HG02885 (cell line): ENCODE measurements at regions not wholly inside any gene's neighbourhood (a gene's known extent, or its start where the extent isn't known, plus 50 kb on each side); places are given as distances from the start of the nearest gene placed in this dataset.
"Not testable (repeated sequence)": the region's sequence is repeated elsewhere in the genome, so short reads cannot be mapped to it uniquely, and the experiment has no call there.

ENCODE experiments used
- ATAC-seq: cut with Tn5 transposase; IDR thresholded peaks from one replicate; pipeline ENCODE4 v1.9.1; 2021; ENCODE audit warnings: mild to moderate bottlenecking; ENCODE audit not compliant: unreplicated experiment, poor library complexity

DNA sequence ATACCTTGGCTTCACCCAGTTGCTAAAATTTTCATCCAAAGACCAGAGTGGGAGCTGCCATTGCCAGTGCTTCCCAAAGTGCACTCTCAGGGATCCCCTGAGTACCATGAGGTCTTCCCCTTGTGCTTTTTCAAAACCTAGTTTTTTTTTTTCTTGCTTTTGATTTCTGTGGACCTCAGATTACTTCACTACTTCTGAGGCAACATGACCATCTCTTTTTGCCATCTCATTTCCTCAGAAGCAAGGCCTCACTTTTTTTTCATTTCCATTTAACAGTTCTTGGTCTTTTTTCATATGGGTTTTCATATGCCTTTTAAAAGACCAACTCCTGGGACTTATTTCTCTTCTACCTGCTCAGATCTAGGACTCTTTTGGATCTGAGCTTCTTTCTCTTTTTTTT, 64.1 kb upstream of the MMS22L start:
- ATAC-seq = no peak

DNA sequence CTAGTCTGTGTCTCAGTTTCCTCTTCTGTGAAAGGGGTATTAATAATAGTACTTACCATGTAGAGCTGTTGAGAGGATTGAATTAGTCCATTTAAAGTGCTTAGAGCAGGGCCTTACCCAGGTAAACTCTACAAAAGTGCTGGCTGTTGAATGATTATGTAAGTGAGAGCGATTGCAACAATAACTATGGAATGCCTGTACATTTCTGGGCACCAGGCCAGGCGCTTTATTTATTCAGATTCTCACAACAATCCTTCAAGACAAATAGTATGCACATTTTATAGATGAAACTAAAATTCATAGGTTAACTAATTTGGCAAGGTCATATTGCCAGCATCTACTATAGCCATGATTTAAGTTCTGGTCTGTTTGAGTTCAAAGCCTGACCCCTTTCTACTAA, 78.3 kb upstream of the MMS22L start:
- no peak for ATAC-seq

DNA sequence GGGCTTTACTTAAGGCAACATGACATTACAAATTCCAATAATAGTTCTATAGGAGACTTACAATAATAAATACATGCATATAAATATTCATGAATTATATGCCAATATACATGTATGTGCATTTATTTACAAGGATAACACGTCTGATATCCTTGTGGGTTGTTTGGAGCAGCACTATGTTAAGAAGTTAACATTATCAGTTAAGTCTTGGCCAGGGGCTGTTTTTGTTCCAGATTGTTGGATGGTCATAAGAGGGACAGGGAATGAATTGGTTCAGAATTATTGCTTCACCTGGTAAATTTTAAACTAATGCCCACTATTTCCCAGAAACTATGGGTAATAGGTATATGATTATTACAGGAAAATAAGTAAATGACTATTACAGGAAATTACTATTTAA, 81.3 kb upstream of the MMS22L start:
- no peak for ATAC-seq

DNA sequence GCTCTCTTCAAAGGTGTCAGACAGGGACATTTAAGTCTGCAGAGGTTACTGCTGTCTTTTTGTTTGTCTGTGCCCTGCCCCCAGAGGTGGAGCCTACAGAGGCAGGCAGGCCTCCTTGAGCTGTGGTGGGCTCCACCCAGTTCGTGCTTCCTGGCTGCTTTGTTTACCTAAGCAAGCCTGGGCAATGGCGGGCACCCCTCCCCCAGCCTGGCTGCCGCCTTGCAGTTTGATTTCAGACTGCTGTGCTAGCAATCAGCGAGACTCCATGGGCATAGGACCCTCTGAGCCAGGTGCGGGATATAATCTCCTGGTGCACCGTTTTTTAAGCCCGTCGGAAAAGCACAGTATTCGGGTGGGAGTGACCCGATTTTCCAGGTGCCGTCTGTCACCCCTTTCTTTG, 99.1 kb upstream of the MMS22L start:
- not testable (repeated sequence) for ATAC-seq

DNA sequence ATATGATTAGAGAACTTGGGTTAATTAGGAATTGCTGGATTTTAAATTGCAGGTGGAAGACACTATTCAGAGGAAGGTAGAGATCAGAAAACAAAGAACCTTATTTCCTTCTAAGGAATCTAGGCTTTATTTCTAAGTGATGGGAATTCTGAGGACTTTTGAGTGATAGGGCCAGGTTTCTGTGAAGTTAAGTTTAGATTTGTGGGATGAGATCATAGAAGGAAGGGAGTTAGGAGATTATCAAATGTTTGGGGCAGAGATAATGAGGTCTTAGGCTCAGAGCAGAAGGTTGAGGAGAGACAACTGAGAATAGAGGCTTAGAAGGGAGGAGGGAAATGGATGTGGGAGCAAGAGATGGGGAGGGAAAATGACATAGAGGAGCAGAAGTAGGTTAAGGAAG, 109.7 kb upstream of the MMS22L start:
- no peak for ATAC-seq

DNA sequence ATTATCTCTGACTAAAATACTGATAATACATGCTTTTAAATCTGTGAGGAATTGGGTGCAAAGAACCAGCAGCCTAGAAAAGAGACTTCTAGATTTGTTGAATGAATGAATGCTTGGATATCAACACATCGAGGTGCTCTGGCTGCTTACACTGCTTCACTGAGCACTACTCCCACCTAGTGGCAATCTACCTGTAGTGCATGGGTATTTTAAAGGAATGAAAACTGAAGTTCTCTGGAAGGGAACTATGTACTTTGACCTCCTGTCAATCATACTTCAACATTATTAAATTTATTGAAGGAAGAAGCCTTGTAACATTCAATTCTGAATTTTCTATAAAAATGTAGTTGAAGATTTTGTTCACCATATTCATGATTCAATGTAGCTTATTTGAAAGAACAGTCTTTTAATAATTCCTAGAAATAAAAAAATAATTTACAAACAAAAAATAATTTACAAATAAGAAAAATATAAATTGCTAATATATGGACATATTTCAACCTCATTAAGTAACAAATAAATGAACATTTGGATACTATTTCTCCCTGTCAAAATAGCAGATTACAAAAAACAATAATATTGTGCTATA, 111.2 kb upstream of the MMS22L start:
- peak; percentile 93 for ATAC-seq

DNA sequence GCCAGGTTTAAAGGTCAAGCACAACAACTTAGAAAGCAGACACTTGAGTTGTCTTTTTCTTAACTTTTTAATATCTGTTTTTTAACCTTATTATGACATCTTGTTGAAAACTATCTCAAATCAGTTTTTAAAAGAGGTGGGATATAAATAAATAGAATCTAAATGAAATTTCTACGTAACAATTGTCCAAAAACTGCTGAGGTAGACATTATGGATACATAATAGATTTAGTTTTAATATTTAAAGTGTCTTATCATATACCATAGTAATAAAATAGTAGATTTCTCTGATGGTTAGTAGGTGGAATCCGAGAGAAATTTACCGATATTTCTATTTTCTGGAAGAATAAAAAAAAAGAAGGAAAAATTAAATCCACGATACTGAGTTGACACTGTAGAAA, 113.9 kb upstream of the MMS22L start:
- ATAC-seq = no peak

DNA sequence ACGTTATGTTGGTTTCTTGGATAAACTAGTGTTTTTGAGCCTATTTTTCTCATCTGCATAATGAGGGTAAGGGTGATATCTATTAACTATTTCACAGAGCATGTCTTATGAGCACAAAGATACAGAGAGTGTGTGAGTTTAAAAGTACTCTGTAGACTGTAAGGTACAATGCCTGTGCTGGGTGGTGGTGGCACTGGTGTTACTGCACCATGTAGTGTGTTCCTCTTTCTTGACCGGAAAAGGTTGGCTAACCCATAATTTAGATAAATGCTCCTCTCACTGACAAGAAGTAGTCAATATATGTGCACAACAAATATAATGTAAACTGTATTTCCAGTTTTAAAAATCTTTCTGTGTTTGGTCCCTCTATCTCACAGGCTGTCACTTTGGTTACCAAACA, 116.2 kb upstream of the MMS22L start:
- no peak for ATAC-seq

DNA sequence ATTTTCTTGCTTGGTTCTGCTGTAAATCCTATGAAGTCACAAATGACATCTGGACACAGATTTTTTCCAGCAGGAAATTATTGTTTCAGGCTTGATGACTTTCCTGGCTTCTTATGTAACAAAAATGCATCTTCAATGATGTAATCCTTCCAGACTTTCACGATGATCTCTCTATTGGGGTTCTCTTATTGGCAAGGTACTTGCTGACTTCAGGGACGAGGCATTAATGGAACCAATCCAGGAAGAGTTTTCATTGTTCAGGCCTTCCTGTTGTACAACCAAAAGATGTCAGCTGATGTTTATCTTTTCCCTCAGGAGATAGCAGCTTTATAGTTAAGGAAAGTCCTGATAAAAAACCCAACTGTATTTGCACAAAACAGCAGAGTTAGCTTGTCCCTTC, 118.5 kb upstream of the MMS22L start:
- ATAC-seq = no peak

DNA sequence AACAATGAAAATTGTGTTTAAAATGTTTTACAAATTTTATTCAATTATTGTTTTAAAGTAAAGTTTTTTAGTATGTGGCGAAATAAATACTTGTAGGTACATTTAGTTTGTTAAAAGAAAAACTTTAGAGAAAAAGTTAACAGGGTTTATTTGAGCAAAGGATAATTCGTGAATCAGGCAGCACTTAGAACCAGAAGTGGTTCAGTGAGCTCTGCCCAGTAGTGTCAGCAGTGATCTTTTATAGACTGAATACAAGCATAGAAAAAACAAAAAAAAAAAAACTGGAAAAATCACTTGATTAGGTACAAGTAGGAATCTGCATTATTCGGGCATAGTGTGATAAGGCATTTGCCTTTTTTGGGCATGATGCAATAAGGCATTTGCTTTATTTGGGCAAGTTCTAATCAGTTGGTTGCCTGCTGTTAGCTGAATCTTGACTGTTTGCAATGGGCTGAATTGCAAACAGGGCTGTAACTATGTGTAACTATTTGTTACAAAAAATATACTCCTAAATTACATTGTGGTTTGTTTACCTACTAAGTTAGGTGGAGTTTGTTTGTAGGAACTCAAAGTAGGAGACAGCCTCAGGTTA, 122.9 kb upstream of the MMS22L start:
- ATAC-seq = no peak

DNA sequence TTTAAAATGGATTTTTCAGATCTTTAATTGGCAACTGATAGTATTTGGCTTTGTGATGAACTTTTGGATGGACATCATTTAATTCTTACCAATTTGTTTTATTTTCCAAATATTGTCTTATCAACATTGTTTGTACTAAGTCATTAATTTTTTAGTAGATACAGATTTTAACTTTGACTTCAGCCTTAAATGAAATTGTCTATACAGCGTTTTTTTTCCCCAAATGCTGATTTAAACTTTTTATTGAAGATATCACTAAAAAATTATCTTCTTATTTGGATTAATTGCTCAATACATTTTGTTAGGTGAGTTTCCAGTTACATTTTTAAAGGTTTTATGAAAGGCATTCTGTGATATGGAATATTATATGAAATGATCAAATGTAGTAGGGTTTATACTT, 123.6 kb upstream of the MMS22L start:
- no peak for ATAC-seq

DNA sequence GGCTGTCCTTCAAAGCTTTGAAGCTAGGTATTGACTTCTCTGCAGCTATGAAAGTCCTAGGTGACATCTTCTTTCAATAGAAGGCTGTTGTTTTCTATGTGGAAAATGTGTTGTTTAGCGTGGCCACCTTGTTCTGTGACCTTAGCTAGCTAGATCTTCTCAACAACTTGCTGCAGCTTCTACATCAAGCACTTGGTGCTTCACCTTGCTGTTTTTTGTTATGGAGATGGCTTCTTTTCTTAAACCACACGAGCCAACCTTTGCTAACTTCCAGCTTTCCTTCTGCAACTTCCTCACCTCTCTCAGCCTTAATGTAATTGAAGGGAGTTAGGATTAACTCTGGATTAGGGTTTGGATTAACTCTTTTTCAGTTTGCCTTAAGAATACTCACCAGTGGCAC, 128.6 kb upstream of the MMS22L start:
- no peak for ATAC-seq

DNA sequence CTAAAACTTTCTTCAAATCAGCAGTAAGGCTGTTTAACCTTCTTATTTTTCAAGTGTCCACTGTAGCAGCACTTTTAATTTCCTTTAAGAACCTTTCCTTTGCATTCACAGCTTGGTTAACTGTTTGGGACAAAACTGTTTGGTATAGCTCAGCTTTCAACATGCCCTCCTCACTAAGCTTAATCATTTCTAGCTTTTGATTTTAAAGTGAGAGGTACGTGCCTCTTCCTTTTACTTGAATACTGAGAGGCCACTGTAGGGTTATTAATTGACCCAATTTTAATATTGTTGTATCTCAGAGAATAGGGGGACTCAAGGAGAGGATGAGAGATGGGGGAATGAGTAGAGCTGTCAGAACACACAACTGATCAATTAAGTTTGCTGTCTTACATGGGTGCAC, 129.5 kb upstream of the MMS22L start:
- ATAC-seq = no peak

DNA sequence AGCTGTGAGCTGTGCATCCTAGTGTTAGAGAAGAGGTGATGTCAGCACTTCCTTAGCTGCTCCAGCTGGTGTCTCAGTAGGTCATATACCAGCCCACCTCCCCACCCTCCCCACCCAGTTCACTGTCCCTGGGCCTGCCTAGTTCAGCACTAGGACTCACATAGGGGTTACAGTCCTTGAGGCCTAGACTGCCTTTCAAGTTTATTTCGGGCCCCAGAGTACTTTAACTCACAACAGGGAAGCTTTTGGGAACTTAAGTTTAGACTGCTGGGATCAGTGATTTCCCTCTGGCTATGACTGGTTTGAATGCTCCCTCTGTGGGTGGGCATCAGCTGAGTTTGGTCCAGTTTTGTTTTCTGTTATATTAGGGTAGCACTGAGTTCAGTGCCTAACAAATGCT, 139.2 kb upstream of the MMS22L start:
- no peak for ATAC-seq

DNA sequence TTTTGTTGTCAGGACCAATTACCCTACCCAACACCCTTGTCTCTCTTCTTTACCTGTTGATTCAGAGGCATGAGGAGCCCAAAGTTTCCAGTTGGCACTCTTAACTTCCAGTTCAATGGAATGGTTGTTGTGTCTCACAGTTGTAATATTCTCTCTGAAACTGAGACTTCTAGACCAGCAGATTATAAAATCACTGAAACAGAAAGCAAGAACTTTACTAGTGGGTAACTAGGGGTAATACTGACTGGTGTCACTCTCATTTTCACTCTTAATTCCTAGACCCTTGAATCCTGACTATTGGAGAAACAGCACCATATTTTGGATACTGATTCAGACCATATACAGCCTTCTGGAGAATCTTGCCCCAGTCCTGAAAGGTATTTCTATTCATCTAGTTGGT, 140.2 kb upstream of the MMS22L start:
- no peak for ATAC-seq

DNA sequence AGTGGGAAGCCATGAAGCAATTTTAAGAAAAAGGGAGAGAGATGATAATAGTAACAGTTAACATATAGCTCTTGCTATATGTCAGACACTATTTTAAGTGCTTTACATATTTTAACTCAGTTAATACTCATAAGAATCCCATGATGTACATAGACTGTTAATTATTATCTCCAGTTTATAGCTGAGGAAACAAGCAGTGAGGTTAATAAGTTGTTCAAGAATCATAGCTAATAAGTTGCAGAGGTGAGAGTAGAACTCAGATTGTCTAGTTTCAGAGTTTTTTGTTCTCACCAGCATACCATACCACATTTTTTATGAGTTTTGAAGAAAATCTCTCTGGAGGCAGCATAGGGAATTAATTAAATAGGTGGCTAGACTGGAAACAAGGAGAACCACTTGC, 144.6 kb upstream of the MMS22L start:
- no peak for ATAC-seq

DNA sequence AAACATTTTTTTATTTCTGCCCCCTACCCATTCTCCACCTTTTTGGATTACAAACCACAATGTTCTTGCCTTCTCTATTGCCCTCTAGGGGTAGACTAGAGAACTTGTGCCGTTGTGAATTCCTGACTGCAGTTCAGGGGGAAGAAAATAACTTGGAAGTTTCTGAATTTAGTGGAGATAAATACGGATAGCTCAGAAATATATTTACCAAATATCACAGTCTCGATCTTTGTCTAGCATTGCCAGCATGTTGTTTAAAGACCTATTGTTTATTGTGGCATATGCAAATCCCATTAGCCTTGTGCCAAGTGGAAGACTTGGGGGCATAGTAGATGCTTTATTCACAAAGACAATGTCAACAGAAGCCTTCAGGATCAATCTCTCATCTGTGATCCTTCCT, 154.1 kb upstream of the MMS22L start:
- peak; percentile 69 for ATAC-seq

DNA sequence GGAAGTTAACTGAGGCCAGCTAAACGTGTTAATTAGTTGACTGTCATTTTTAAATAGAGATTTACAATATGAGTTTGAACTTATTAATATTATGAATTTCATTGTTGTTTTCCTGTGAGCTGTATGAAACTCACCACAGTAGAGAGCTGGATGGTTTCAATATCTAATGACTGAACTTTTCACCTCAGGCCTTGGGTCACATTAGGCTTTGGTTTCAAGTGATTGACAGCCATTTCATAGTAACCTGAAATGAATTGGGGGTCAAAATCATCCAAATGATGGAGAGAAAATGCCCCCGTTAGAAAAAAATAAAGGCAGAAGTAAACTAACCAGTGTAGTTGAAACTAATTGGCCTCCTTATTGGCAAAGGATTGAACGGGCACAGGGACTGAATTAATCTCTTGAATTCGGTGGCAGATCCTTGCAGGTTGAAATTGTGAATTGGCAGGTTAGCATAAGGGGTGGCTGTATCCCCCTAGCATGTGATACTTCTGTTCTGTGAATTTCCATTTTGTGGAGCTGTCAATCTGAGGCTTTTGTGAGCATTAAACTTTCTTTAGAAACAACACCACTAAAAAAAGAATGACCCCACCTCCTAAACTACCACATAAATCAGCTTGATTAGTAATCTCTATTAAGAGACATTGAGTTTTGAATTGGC, 155.1 kb upstream of the MMS22L start:
- ATAC-seq = no peak

DNA sequence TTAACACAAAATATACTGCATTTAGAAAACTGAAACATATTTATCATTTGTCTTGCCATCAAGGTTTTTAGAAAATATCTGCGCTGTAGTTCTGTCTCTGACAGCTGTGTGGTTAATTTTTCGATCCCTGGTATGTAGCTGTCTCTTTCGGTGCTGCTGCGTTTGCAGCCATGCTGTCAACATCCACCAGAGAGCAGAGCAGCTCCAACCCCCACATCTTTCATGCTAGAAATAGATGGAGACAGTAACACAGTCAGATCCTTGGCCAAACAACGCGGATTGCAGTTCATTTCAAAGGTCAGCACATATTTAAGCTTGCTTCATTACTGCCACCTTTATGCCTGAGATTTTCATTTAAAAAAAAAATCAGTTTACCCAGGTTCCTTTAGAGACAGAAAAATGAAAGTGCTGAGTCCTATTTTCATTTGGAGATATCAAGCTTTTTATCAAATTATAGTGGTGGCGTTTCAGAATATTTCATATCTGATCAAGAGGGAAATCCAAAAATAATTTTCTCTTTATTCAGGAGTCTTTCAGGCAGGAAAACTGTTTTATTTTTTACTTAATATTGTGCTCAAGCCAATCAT, 157.7 kb upstream of the MMS22L start:
- ATAC-seq = no peak

DNA sequence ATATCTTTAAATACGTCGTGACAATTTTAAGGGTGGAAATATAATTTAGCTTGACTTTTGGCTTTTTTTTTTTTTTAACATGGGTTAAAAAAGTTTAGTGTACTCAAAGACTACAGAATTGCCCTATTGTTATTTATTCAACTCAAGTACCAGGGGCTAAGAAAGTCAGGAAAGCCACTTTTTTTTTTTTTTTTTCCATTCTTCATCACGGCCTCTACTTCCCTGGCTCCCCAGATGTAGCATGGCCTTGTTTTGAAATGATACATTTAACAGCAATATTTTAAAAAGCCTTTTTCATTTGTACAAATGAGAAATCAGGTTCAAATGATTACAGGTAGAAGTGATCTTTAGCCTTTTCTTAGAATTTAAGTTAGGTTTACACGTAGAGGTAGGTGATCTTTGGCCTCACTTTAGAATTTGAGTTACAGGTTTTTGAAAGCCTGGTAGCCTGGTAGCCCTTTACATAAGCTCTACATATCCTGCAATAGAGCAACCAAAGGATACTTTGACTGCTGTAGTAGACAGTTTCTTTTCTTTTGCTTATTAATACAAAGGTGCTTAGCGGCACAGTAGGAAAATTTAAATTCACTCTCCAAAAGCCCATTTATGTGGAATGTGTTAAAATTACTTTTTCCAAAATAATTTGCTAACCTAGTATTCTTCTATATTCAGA, 160.5 kb upstream of the MMS22L start:
- ATAC-seq = no peak

DNA sequence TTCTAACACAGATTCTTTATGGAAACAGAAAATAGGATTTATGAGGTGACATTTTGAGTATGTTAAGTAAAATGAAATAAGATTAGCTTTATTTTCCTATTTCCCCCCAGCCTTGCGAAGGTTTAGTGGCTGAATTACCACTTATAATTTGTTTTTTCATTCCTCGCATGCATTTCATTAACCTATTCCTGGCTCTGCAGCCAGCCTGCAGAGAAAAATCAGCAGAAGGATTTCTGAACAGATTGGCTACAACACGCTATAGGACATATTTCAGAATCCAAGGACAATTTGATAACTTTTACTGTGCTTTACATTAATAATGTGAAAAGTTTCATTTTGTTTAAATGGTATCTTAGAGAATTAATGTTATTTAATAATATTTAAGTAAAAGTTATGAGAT, 162.4 kb upstream of the MMS22L start:
- ATAC-seq = no peak
